ENCODE measurements at regions not wholly inside any gene's neighbourhood (a gene's known extent, or its start where the extent isn't known, plus 50 kb on each side); places are given as distances from the start of the nearest gene placed in this dataset.

DNA sequence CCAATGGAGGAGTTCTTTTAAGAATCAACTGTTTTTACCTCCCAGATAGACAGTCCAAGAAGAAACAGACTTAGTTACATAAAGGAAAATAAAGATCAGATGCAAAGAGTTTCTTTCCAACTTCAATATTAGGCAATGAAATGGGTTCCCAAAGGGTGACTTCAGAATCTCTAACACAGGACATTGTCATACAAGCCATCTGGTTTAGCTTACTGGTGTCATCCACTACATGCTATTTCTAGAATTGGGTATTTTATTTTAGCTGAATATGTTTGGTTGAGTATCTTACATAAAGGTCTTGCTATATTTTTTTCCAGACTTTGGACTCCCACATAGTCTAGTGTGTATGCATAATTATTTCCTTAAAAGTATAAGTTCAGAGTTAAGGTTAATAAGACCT is 162.1 kb upstream of the SLC7A11 start:
- Histone ChIP-seq H3K27ac (ENCODE audit: low read depth, low read length) (no peak overlapping the region), H3K9me3 (ENCODE audit: control insufficient read depth, insufficient read depth, low read length) (no peaks in the 10 kb centered on the region)

DNA sequence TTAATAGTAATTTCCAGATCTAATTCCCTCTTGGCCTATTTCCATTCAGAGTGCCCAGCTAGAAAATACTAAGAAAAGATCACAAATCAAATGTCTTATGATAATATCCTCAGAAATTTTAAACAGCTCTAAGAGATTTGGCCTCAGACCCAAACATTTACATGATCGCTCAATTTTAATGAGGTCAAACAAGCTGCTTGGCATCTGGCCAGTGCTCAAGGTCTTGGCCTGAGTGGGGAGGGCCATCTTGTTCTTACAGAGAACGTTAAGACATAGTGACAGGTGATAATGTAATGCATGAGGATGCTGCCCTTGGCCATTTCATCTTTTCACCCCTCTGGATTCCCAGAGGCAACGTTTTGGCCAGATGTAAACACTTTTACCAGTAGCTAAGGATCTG is 159.2 kb upstream of the SLC7A11 start:
- no CpG with 5 or more reads among the region's 3 CpGs for WGBS (ENCODE audit: insufficient coverage)
- no peaks in the 10 kb centered on the region for H3K9me3 ChIP-seq (ENCODE audit: control insufficient read depth, insufficient read depth, low read length)
- H3K4me3 ChIP-seq (ENCODE audit: low read depth, low read length): no peak overlapping the region
- peak overlapping the region; percentile 26 for H3K27ac ChIP-seq (ENCODE audit: low read depth, low read length)
- H3K36me3 ChIP-seq (ENCODE audit: control insufficient read depth, insufficient read depth, low read length): no peaks in the 10 kb centered on the region
- no peaks in the 10 kb centered on the region for H3K27me3 ChIP-seq (ENCODE audit: control insufficient read depth, insufficient read depth, low read length)
- peak in 2 of 6 donors; percentile 44 to 75 for DNase-seq (ENCODE audit: low read depth in 4 of 6, low spot score in 6 of 6)
- H3K4me1 ChIP-seq (ENCODE audit: control insufficient read depth, insufficient read depth, low read length): no peaks in the 10 kb centered on the region

More for the DNA sequence above, 162.1 kb upstream of the SLC7A11 start:
- DNase-seq (ENCODE audit: low read depth in 4 of 6, low spot score in 6 of 6): no peak
- no peaks in the 10 kb centered on the region for H3K4me1 ChIP-seq (ENCODE audit: control insufficient read depth, insufficient read depth, low read length)
- H3K4me3 ChIP-seq (ENCODE audit: low read depth, low read length): no peak overlapping the region
- no peaks in the 10 kb centered on the region for H3K27me3 ChIP-seq (ENCODE audit: control insufficient read depth, insufficient read depth, low read length)
- no peaks in the 10 kb centered on the region for H3K36me3 ChIP-seq (ENCODE audit: control insufficient read depth, insufficient read depth, low read length)

DNA sequence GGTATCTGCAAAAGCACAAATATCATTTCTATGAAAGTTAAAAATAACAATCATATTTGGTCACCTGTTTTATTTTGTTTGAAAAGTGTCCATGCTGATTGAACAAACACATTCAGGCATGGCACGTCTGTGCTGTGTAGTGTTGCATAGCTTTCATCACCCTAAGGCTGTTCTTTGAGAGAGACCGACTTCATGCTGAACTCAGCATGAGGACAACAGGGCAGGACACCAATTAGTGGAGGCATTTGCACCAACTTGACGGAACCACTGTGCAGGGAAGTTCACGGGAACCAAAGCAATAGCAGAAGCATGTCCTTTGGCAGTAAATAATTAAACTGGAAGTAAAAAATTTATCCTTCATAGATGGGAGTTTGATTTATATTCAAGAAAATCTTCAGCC is 158.4 kb upstream of the SLC7A11 start:
- Histone ChIP-seq H3K4me3 (ENCODE audit: low read depth, low read length) (no peak overlapping the region), H3K4me1 (ENCODE audit: control insufficient read depth, insufficient read depth, low read length) (no peaks in the 10 kb centered on the region), H3K27ac (ENCODE audit: low read depth, low read length) (no peak overlapping the region), H3K9me3 (ENCODE audit: control insufficient read depth, insufficient read depth, low read length) (no peaks in the 10 kb centered on the region), H3K27me3 (ENCODE audit: control insufficient read depth, insufficient read depth, low read length) (no peaks in the 10 kb centered on the region), H3K36me3 (ENCODE audit: control insufficient read depth, insufficient read depth, low read length) (no peaks in the 10 kb centered on the region)
- peak in 1 of 6 donors; percentile 43 for DNase-seq (ENCODE audit: low read depth in 4 of 6, low spot score in 6 of 6)
- WGBS (ENCODE audit: insufficient coverage): 50% methylated on average over 2 of the region's 4 CpGs

DNA sequence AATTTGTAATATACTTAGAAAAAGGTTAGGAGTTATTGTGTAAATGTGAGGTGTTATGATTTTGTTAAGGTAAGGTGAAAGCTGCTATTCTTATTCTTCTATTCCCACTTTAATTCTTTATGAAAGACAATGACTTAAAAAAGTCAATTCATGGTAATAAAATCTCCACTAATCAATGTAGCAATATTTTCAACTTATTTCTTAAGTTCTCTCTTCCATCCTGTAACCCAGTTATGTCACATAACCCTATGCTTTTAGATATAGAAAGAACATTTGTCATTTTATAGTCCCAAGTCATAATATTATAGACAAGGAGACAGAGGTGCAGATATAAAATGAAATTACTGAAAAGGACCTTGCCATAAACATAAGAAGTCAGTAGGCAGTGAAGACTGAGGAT is 157.9 kb upstream of the SLC7A11 start:
- Histone ChIP-seq H3K27ac (ENCODE audit: low read depth, low read length) (peak overlapping the region; percentile 27), H3K9me3 (ENCODE audit: control insufficient read depth, insufficient read depth, low read length) (no peaks in the 10 kb centered on the region), H3K27me3 (ENCODE audit: control insufficient read depth, insufficient read depth, low read length) (no peaks in the 10 kb centered on the region), H3K4me3 (ENCODE audit: low read depth, low read length) (no peak overlapping the region), H3K4me1 (ENCODE audit: control insufficient read depth, insufficient read depth, low read length) (no peaks in the 10 kb centered on the region), H3K36me3 (ENCODE audit: control insufficient read depth, insufficient read depth, low read length) (no peaks in the 10 kb centered on the region)
- no peak for DNase-seq (ENCODE audit: low read depth in 4 of 6, low spot score in 6 of 6)

DNA sequence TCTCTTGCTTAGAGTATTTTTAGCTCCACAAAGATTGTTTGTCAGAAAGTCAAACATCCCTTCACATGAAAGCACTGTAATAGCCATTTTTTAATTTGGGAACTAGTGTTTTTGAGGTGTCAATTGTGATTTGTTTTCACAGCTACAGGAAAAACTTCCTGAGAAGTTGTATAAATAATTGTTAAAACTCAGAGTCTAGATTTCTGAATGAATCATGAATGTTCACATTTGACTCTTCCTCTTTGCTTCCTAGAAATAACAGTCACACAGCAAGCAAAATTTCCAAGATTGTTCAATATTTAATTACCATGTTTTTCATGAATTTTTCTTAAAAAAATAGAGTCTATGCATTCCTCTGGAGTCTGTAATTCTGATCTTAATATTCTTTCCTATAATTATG is 156.9 kb upstream of the SLC7A11 start:
- H3K9me3 ChIP-seq (ENCODE audit: control insufficient read depth, insufficient read depth, low read length): no peaks in the 10 kb centered on the region
- no peak for DNase-seq (ENCODE audit: low read depth in 4 of 6, low spot score in 6 of 6)

DNA sequence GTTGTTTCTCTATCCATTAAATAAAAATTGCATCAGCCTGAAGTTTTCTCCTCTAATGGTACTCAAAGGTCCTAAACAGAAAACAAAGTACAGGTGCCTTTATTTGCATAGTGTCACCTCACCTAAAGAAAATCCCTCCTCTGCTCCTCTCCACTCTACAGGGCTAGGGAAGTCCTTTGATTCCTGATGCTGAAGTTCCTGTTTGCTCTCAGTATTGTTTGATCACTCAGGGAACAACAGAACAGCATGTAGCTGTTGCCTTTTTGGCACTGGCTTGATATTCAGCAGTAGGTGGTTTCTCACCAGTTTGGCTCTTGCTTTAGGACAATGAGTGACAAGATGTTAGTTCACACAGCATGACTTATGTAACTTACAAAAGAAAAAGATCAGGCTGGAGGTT is 156.2 kb upstream of the SLC7A11 start:
- DNase-seq (ENCODE audit: low read depth in 4 of 6, low spot score in 6 of 6): peak in 2 of 6 donors; percentile 26 to 79
- Histone ChIP-seq H3K36me3 (ENCODE audit: control insufficient read depth, insufficient read depth, low read length) (no peaks in the 10 kb centered on the region), H3K27ac (ENCODE audit: low read depth, low read length) (peak overlapping the region; percentile 11), H3K4me1 (ENCODE audit: control insufficient read depth, insufficient read depth, low read length) (no peaks in the 10 kb centered on the region), H3K4me3 (ENCODE audit: low read depth, low read length) (no peak overlapping the region), H3K27me3 (ENCODE audit: control insufficient read depth, insufficient read depth, low read length) (no peaks in the 10 kb centered on the region), H3K9me3 (ENCODE audit: control insufficient read depth, insufficient read depth, low read length) (no peaks in the 10 kb centered on the region)

More for the DNA sequence above, 156.9 kb upstream of the SLC7A11 start:
- Histone ChIP-seq H3K27ac (ENCODE audit: low read depth, low read length) (peak overlapping the region; percentile 27), H3K27me3 (ENCODE audit: control insufficient read depth, insufficient read depth, low read length) (no peaks in the 10 kb centered on the region), H3K36me3 (ENCODE audit: control insufficient read depth, insufficient read depth, low read length) (no peaks in the 10 kb centered on the region), H3K4me1 (ENCODE audit: control insufficient read depth, insufficient read depth, low read length) (no peaks in the 10 kb centered on the region), H3K4me3 (ENCODE audit: low read depth, low read length) (no peak overlapping the region)

DNA sequence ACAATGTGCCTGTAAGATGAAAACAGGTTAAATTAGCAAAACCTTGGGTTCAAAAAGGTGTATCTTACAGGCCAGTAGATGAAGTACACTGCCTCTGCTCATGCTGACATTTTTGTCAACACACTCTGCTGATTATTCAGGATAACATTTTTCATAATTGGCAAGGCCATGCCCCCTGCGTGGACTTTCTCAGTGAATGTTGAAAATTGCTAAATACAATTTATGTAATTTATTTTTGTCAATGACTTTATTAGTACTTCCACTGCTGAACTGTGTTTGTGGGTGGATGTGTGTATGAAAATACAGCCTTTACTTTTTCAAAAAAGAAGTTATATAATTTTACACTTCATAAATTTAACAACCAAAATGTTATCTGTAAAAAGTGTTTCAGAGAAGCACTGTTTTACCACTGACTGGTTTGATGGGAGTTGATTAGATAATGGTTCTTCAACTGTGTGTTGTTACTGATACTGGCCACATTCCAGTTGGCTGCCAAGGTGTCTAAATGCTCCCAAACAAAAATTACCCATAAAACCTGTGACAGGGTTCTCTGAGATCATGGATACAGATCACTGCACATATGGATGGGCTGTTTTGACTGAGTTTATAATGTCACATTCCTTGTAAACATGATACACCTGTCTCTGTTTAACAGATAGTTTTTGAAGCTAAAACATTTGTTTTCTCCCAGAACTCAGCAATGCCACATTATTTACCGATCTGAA is 151.9 kb upstream of the SLC7A11 start:
- Histone ChIP-seq H3K27me3 (ENCODE audit: control insufficient read depth, insufficient read depth, low read length) (no peaks in the 10 kb centered on the region), H3K4me3 (ENCODE audit: low read depth, low read length) (no peak overlapping the region), H3K27ac (ENCODE audit: low read depth, low read length) (no peak overlapping the region), H3K36me3 (ENCODE audit: control insufficient read depth, insufficient read depth, low read length) (no peaks in the 10 kb centered on the region), H3K9me3 (ENCODE audit: control insufficient read depth, insufficient read depth, low read length) (no peaks in the 10 kb centered on the region), H3K4me1 (ENCODE audit: control insufficient read depth, insufficient read depth, low read length) (no peaks in the 10 kb centered on the region)
- no CpG with 5 or more reads among the region's 2 CpGs for WGBS (ENCODE audit: insufficient coverage)
- DNase-seq (ENCODE audit: low read depth in 4 of 6, low spot score in 6 of 6): no peak

DNA sequence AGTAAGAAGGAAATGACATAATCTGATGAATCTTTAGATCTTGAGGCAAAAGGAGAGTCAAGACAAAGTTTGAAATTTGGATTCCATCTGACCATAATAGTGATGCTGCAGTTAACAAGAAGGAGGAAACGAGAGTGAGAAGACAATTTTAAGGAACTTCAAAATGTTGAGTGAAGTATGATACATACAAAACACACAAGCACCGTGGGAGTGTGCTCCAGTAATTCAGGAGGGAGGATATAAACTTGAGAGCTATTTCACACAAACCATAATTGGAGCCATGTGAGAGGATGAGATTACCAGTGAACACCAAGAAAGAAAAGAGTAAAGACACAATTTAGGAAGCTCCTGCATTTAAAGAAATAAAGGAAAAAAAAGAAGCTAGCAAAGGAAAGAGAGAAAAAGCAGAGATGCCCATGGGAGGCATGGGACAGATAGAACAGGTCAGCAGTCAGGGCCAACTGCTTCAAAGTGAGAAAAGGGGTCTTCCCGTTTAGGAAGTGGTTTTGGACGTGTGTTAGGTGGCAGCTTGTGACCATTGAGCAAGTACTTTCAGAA is 150.7 kb upstream of the SLC7A11 start:
- no peaks in the 10 kb centered on the region for H3K27me3 ChIP-seq (ENCODE audit: control insufficient read depth, insufficient read depth, low read length)
- no peaks in the 10 kb centered on the region for H3K36me3 ChIP-seq (ENCODE audit: control insufficient read depth, insufficient read depth, low read length)
- H3K27ac ChIP-seq (ENCODE audit: low read depth, low read length): no peak overlapping the region
- H3K9me3 ChIP-seq (ENCODE audit: control insufficient read depth, insufficient read depth, low read length): peaks cover 2% of the 10 kb centered on the region
- no peaks in the 10 kb centered on the region for H3K4me1 ChIP-seq (ENCODE audit: control insufficient read depth, insufficient read depth, low read length)
- no peak overlapping the region for H3K4me3 ChIP-seq (ENCODE audit: low read depth, low read length)
- WGBS (ENCODE audit: insufficient coverage): no CpG with 5 or more reads among the region's 4 CpGs
- no peak for DNase-seq (ENCODE audit: low read depth in 4 of 6, low spot score in 6 of 6)

DNA sequence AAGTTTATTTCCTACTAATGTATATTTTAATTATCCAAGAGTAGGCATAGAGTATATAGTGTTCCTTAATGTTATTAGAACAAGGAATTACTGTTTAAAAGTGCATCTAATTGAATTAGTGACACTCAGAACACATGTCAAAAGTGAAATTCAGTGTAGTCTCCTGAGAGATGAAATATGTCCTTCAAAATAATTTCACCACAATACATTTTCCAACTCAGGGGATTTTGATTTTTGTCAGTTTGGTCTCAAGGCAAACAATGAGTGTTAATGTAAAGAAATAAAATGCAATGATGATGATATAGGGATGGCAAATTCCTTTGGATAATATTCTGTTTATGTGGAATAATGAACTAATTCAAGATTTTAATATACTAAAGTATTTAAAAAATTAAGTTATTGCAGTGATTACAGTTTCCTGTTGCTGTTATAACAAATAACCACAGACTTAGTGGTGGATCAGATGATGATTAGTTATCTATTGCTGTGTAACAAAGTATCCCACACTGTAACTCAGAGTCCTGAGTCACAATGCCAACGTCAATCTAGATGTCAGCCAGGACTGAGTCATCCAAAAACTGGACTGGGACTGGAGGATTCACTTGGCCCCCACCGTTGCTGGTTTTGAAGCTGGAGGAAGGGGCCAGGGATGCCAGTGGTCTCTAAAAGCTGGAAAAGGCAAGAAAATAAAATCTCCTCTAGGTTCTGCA is 148.0 kb upstream of the SLC7A11 start:
- DNase-seq (ENCODE audit: low read depth in 4 of 6, low spot score in 6 of 6): no peak
- H3K4me3 ChIP-seq (ENCODE audit: low read depth, low read length): no peak overlapping the region
- WGBS (ENCODE audit: insufficient coverage): 100% methylated on average over 1 of the region's 2 CpGs
- no peak overlapping the region for H3K27ac ChIP-seq (ENCODE audit: low read depth, low read length)
- H3K9me3 ChIP-seq (ENCODE audit: control insufficient read depth, insufficient read depth, low read length): peaks cover 3% of the 10 kb centered on the region
- no peaks in the 10 kb centered on the region for H3K27me3 ChIP-seq (ENCODE audit: control insufficient read depth, insufficient read depth, low read length)
- no peaks in the 10 kb centered on the region for H3K36me3 ChIP-seq (ENCODE audit: control insufficient read depth, insufficient read depth, low read length)
- no peaks in the 10 kb centered on the region for H3K4me1 ChIP-seq (ENCODE audit: control insufficient read depth, insufficient read depth, low read length)

DNA sequence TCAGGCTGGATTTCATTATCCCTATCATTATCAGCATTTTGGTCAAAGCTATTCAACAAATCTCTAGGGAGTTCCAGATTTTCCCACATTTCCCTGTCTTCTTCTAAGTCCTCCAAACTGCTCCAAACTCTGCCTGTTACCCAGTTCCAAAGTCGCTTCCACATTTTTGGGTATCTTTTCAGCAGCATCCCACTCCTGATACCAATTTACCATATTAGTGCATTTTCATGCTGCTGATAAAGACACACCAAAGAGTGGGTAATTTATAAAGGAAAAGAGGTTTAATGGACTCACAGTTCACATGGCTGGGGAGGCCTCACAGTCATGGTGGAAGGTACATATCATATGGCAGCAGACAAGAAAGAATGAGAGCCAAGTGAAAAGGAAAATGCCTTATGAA is 132.8 kb upstream of the SLC7A11 start:
- Histone ChIP-seq H3K9me3 (ENCODE audit: control insufficient read depth, insufficient read depth, low read length) (peaks cover 6% of the 10 kb centered on the region), H3K27me3 (ENCODE audit: control insufficient read depth, insufficient read depth, low read length) (no peaks in the 10 kb centered on the region), H3K4me3 (ENCODE audit: low read depth, low read length) (no peak overlapping the region), H3K27ac (ENCODE audit: low read depth, low read length) (no peak overlapping the region), H3K4me1 (ENCODE audit: control insufficient read depth, insufficient read depth, low read length) (no peaks in the 10 kb centered on the region), H3K36me3 (ENCODE audit: control insufficient read depth, insufficient read depth, low read length) (no peaks in the 10 kb centered on the region)
- no CpG with 5 or more reads among the region's 1 CpG for WGBS (ENCODE audit: insufficient coverage)
- DNase-seq (ENCODE audit: low read depth in 4 of 6, low spot score in 6 of 6): no peak
